H54 (cell line): ENCODE measurements at regions not wholly inside any gene's neighbourhood (a gene's known extent, or its start where the extent isn't known, plus 50 kb on each side); places are given as distances from the start of the nearest gene placed in this dataset.

ENCODE experiments used
- DNase-seq: peaks from one replicate; pipeline ENCODE4 v3.0.0; 2011; ENCODE audit warnings: low spot score, mixed read lengths; ENCODE audit not compliant: insufficient read length
- FAIRE-seq: peaks from 3 replicates; lab custom pipeline; 2011; peaks lifted over from hg19 to GRCh38; lab: Jason Lieb, UNC
- POLR2A ChIP-seq: IDR thresholded peaks from 2 replicates; pipeline ENCODE4 v1.6.1; 2011; ENCODE audit warnings: low read depth, mild to moderate bottlenecking, low read length

GRCh38 chr9:118364266-118365106 is 660.3 kb downstream of the TLR4 start:
- DNase-seq (no peak), FAIRE-seq (no peak)
- TF ChIP-seq POLR2A, result no peak

- TF ChIP-seq POLR2A, result no peak
- DNase-seq (no peak), FAIRE-seq (no peak)
These were observed 662.0 kb downstream of the TLR4 start for GRCh38 chr9:118366228-118366627.

GRCh38 chr9:118367383-118367782 is 663.2 kb downstream of the TLR4 start:
- no peak for TF ChIP-seq POLR2A
- no peak for FAIRE-seq

GRCh38 chr9:118384531-118385100 is 680.4 kb downstream of the TLR4 start:
- FAIRE-seq, result peak; percentile 78
- TF ChIP-seq POLR2A, result no peak
- DNase-seq, result no peak

More at GRCh38 chr9:118367383-118367782, 663.2 kb downstream of the TLR4 start:
- DNase-seq, result no peak

- no peak for DNase-seq
- peak; percentile 75 for FAIRE-seq
- no peak for TF ChIP-seq POLR2A
These were observed 691.2 kb downstream of the TLR4 start for GRCh38 chr9:118395415-118395814.

GRCh38 chr9:118401546-118401945 is 697.3 kb downstream of the TLR4 start:
- FAIRE-seq (peak; percentile 76), DNase-seq (no peak)
- TF ChIP-seq POLR2A, result no peak

- FAIRE-seq, result peak; percentile 65
- TF ChIP-seq POLR2A, result no peak
- no peak for DNase-seq
These were observed 710.5 kb downstream of the TLR4 start for GRCh38 chr9:118414676-118415075.

GRCh38 chr9:118418887-118419565 is 714.8 kb downstream of the TLR4 start:
- peak; percentile 100 for FAIRE-seq
- peak; percentile 32 for DNase-seq
- no peak for TF ChIP-seq POLR2A

- DNase-seq (no peak), FAIRE-seq (no peak)
- no peak for TF ChIP-seq POLR2A
These were observed 715.5 kb downstream of the TLR4 start for GRCh38 chr9:118419676-118420075.

GRCh38 chr9:118422508-118422907 is 718.3 kb downstream of the TLR4 start:
- no peak for DNase-seq
- no peak for FAIRE-seq
- TF ChIP-seq POLR2A, result no peak

GRCh38 chr9:118423021-118423420 is 718.8 kb downstream of the TLR4 start:
- peak; percentile 60 for FAIRE-seq
- no peak for TF ChIP-seq POLR2A
- DNase-seq, result no peak

GRCh38 chr9:118423721-118424120 is 719.5 kb downstream of the TLR4 start:
- TF ChIP-seq POLR2A, result no peak

GRCh38 chr9:118426772-118427171 is 722.6 kb downstream of the TLR4 start:
- no peak for DNase-seq
- FAIRE-seq, result no peak
- TF ChIP-seq POLR2A, result no peak

More at GRCh38 chr9:118423721-118424120, 719.5 kb downstream of the TLR4 start:
- FAIRE-seq (peak; percentile 67), DNase-seq (no peak)

- no peak for TF ChIP-seq POLR2A
These were observed 734.6 kb downstream of the TLR4 start for GRCh38 chr9:118438810-118439209.

GRCh38 chr9:118439441-118439840 is 735.2 kb downstream of the TLR4 start:
- TF ChIP-seq POLR2A, result no peak
- FAIRE-seq, result peak; percentile 27
- no peak for DNase-seq

More at GRCh38 chr9:118438810-118439209, 734.6 kb downstream of the TLR4 start:
- no peak for DNase-seq
- FAIRE-seq, result peak; percentile 57
